GM12891 (cell line): ENCODE measurements at regions not wholly inside any gene's neighbourhood (a gene's known extent, or its start where the extent isn't known, plus 50 kb on each side); places are given as distances from the start of the nearest gene placed in this dataset.

Source experiments
- DNase-seq: peaks from one replicate; pipeline ENCODE4 v3.0.0; 2011; ENCODE audit warnings: low spot score; ENCODE audit not compliant: insufficient read length
- FAIRE-seq: peaks from 2 replicates; lab custom pipeline; 2011; peaks lifted over from hg19 to GRCh38; lab: Jason Lieb, UNC
- PAX5 ChIP-seq: IDR thresholded peaks from 2 replicates; pipeline ENCODE4 v1.6.1; 2011; ENCODE audit warnings: low read length, moderate library complexity, mild to moderate bottlenecking; ENCODE audit not compliant: insufficient read depth, severe bottlenecking
- POLR2A ChIP-seq: IDR thresholded peaks from 2 replicates; pipeline ENCODE4 v1.6.1; 2011; ENCODE audit warnings: low read depth, low read length, control low read depth
- POLR2AphosphoS5 ChIP-seq: IDR thresholded peaks from 2 replicates; pipeline ENCODE4 v1.6.1; 2011; ENCODE audit warnings: low read depth, low read length, control low read depth
- POU2F2 ChIP-seq: IDR thresholded peaks from 2 replicates; pipeline ENCODE4 v1.6.1; 2011; ENCODE audit warnings: low read depth, mild to moderate bottlenecking, control low read depth, low read length, moderate library complexity
- SPI1 ChIP-seq: IDR thresholded peaks from 2 replicates; pipeline ENCODE4 v1.6.1; 2011; ENCODE audit warnings: low read depth, low read length, control low read depth
- TAF1 ChIP-seq: IDR thresholded peaks from 2 replicates; pipeline ENCODE4 v1.6.1; 2011; ENCODE audit warnings: low read depth, low read length, control low read depth

DNA sequence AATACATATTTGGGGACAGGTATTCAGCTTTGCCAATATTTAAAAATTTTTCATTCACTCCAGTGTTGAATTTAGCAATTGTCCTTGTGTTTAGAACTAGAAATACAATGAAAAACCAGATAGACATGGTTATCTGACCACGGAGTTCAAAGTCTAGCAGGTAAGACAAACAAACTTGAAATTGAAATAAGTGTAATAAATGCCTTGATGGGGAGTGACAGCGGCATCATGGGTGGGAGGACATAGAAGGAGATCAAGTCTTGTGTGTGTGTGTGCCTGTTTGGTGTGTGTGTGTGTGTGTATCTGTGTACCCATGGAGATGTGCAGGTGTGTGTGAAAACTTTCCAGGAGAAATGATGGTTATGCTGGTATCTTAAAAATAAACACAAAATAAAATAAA is 750.0 kb upstream of the CITED2 start:
- FAIRE-seq, result no peak

GRCh38 chr6:140108167-140108566 is 733.7 kb upstream of the CITED2 start:
- FAIRE-seq (no peak), DNase-seq (no peak)
- no peak for TF ChIP-seq TAF1
- no peak for TF ChIP-seq POLR2AphosphoS5
- no peak for TF ChIP-seq PAX5
- TF ChIP-seq SPI1, result no peak
- TF ChIP-seq POLR2A, result no peak
- TF ChIP-seq POU2F2, result no peak

More for the DNA sequence above, 750.0 kb upstream of the CITED2 start:
- TF ChIP-seq POU2F2, result no peak
- TF ChIP-seq PAX5, result no peak
- TF ChIP-seq POLR2A, result no peak
- no peak for TF ChIP-seq POLR2AphosphoS5
- TF ChIP-seq TAF1, result no peak
- TF ChIP-seq SPI1, result no peak
- no peak for DNase-seq

GRCh38 chr6:140107216-140107615 is 732.8 kb upstream of the CITED2 start:
- TF ChIP-seq PAX5 (no peak), POLR2A (no peak), SPI1 (no peak), POLR2AphosphoS5 (no peak), TAF1 (no peak), POU2F2 (no peak)
- no peak for FAIRE-seq
- DNase-seq, result no peak

- TF ChIP-seq SPI1, result no peak
- no peak for TF ChIP-seq POLR2AphosphoS5
- TF ChIP-seq POU2F2, result no peak
- TF ChIP-seq TAF1, result no peak
- no peak for TF ChIP-seq POLR2A
- TF ChIP-seq PAX5, result no peak
- DNase-seq, result no peak
- FAIRE-seq, result no peak
Observed at GRCh38 chr6:140105857-140106256, 731.4 kb upstream of the CITED2 start.

- TF ChIP-seq POLR2A (no peak), POLR2AphosphoS5 (no peak), TAF1 (no peak), SPI1 (no peak), POU2F2 (no peak), PAX5 (no peak)
- FAIRE-seq (no peak), DNase-seq (no peak)
Observed at GRCh38 chr6:140105241-140105640, 730.8 kb upstream of the CITED2 start.

- no peak for TF ChIP-seq POLR2AphosphoS5
- no peak for TF ChIP-seq POU2F2
- no peak for TF ChIP-seq SPI1
- no peak for TF ChIP-seq POLR2A
- TF ChIP-seq TAF1, result no peak
- TF ChIP-seq PAX5, result no peak
- FAIRE-seq (no peak), DNase-seq (no peak)
Observed at GRCh38 chr6:140101818-140102217, 727.4 kb upstream of the CITED2 start.

- no peak for FAIRE-seq
- TF ChIP-seq SPI1 (no peak), TAF1 (no peak), PAX5 (no peak), POLR2A (no peak)
- DNase-seq, result no peak
Observed at GRCh38 chr6:140101367-140101766, 726.9 kb upstream of the CITED2 start.

- no peak for FAIRE-seq
- no peak for DNase-seq
- TF ChIP-seq POLR2AphosphoS5 (no peak), SPI1 (no peak), TAF1 (no peak), PAX5 (no peak), POLR2A (no peak), POU2F2 (no peak)
Observed at GRCh38 chr6:140095532-140095931, 721.1 kb upstream of the CITED2 start.

DNA sequence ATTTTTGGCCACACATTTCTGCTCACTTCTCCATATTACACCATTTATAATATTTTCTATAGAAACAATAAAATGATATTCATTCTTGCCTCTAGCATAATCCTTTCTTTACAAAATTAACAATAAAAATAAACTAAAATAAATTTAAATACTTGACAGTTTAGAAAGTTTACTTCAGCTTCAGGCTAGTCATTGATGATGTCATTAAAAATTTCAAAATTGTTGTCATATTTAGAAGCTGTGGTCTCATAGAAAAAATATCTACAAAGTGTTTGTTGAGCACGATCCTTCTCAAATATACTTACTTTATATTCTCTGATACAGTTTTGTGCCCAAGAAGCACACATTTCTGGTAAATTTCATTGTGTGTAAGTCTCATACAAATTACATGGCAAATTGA is 717.4 kb upstream of the CITED2 start:
- TF ChIP-seq POLR2A (no peak), TAF1 (no peak), POLR2AphosphoS5 (no peak), POU2F2 (no peak), SPI1 (no peak), PAX5 (no peak)
- DNase-seq (no peak), FAIRE-seq (no peak)

DNA sequence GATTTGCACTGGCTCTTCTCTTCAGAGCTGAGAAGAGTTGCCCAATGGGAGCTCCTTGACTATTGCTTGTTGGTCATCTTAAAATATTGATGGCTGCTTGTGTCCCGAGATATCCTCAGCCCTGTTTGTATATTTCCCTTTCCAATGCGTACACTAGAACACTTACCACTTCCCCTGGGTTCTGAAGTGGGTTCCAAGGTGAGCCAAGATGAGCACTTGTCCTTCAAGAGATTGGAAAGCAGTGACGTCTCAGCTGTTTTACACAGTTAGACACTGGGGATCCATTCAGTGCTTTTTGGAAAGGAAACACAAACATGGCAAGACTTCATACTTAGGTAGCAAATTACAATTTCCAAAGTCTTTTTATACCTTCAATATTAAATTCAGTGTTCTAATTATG is 716.4 kb upstream of the CITED2 start:
- FAIRE-seq (no peak), DNase-seq (no peak)
- TF ChIP-seq TAF1 (no peak), POU2F2 (no peak), SPI1 (no peak), PAX5 (no peak), POLR2AphosphoS5 (no peak), POLR2A (no peak)
